ENCODE measurements at regions not wholly inside any gene's neighbourhood (a gene's known extent, or its start where the extent isn't known, plus 50 kb on each side); places are given as distances from the start of the nearest gene placed in this dataset.

DNA sequence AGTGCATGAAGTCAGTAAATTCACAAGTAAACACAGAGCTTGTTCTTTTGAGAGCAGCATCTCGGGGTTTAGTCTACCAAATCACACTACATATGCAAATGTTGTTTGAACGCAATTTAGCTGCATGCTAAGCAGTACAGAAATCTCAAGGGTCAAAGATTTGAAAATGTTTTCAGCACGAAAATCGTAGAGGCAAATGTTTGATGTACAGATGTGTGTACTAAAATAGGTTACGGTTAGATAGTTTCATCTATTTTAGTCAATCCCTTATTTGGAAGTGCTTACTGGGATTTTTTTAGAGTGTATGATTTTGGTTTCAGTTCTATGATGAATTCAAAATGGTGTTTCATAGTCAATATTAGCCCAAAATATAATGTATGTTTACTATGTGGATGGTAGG, 1928.2 kb upstream of the TENM3 start:
- Histone ChIP-seq H3K36me3 (ENCODE audit: control insufficient read depth, insufficient read depth, low read length) (no peaks in the 10 kb centered on the region), H3K14ac (replicated peaks; ENCODE audit: low read depth, low read length) (no peak overlapping the region), H2BK15ac (ENCODE audit: low read depth, low read length) (no peak overlapping the region), H3K9ac (ENCODE audit: low read depth, low read length) (no peak overlapping the region), H3K9me1 (ENCODE audit: insufficient read depth, low read length) (no peaks in the 10 kb centered on the region), H2BK120ac (ENCODE audit: low read depth, low read length) (no peak overlapping the region), H2AK9ac (replicated peaks; ENCODE audit: low read depth, low read length, poor library complexity) (no peak overlapping the region), H3K4me2 (ENCODE audit: low read depth, low read length) (no peak overlapping the region), H2AK5ac (ENCODE audit: low read depth, low read length) (no peak overlapping the region), H4K91ac (ENCODE audit: insufficient read depth, low read depth, low read length) (no peak overlapping the region), H3K9me3 (ENCODE audit: control insufficient read depth, insufficient read depth, low read length) (peaks cover 2% of the 10 kb centered on the region; the same call in 1 of the 2 replicates), H3K4me3 (ENCODE audit: insufficient read depth, low read depth, low read length) (no peak overlapping the region), H3K18ac (ENCODE audit: low read depth, low read length) (no peak overlapping the region), H4K8ac (ENCODE audit: low read depth in 2 of 2, low read length in 2 of 2) (no peak overlapping the region), H3K23ac (ENCODE audit: low read depth, low read length) (no peak overlapping the region), H3K56ac (ENCODE audit: extremely low read depth, insufficient read depth, low read length) (no peak overlapping the region), H4K5ac (ENCODE audit: low read depth, low read length) (no peak overlapping the region), H3K4me1 (ENCODE audit: control insufficient read depth, insufficient read depth, low read length) (no peaks in the 10 kb centered on the region), H3K79me1 (ENCODE audit: low read depth in 1 of 2, low read length in 2 of 2) (no peaks in the 10 kb centered on the region), H2BK20ac (ENCODE audit: low read depth, low read length) (no peak overlapping the region), H2AFZ (replicated peaks; ENCODE audit: low read length, poor library complexity) (no peak overlapping the region), H4K20me1 (ENCODE audit: insufficient read depth, low read length) (no peaks in the 10 kb centered on the region), H3K27ac (ENCODE audit: insufficient read depth, low read length) (no peak overlapping the region), H2BK5ac (ENCODE audit: low read depth, low read length, poor library complexity, severe bottlenecking) (no peak overlapping the region), H3K4ac (ENCODE audit: low read depth, low read length) (no peak overlapping the region), H3K27me3 (ENCODE audit: control insufficient read depth, insufficient read depth, low read length) (no peaks in the 10 kb centered on the region)
- TF ChIP-seq RFX5 (IDR thresholded peaks at IDR 0.05; ENCODE audit: low read depth, low read length) (no peak), RCOR1 (IDR thresholded peaks at IDR 0.05; ENCODE audit: insufficient replicate concordance, low read length) (no peak), MAFK (IDR thresholded peaks at IDR 0.05; ENCODE audit: low read depth, low read length) (no peak), NFE2L2 (IDR thresholded peaks at IDR 0.05; ENCODE audit: low read depth, low read length) (no peak), CHD1 (IDR thresholded peaks at IDR 0.05; ENCODE audit: low read depth, low read length) (no peak), BHLHE40 (IDR thresholded peaks at IDR 0.05; ENCODE audit: low read depth, low read length) (no peak), RAD21 (IDR thresholded peaks at IDR 0.05; ENCODE audit: low read length) (no peak), MAZ (IDR thresholded peaks at IDR 0.05; ENCODE audit: borderline replicate concordance, low read depth, low read length) (no peak), CEBPB (IDR thresholded peaks at IDR 0.05; ENCODE audit: low read depth, low read length) (no peak), MXI1 (IDR thresholded peaks at IDR 0.05; ENCODE audit: borderline replicate concordance, low read depth, low read length) (no peak), SMC3 (IDR thresholded peaks at IDR 0.05; ENCODE audit: low read depth, low read length) (no peak), FOS (IDR thresholded peaks at IDR 0.05; ENCODE audit: low read depth, low read length) (no peak)
- TF ChIP-seq, protein P1, sequence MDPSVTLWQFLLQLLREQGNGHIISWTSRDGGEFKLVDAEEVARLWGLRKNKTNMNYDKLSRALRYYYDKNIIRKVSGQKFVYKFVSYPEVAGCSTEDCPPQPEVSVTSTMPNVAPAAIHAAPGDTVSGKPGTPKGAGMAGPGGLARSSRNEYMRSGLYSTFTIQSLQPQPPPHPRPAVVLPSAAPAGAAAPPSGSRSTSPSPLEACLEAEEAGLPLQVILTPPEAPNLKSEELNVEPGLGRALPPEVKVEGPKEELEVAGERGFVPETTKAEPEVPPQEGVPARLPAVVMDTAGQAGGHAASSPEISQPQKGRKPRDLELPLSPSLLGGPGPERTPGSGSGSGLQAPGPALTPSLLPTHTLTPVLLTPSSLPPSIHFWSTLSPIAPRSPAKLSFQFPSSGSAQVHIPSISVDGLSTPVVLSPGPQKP (IDR thresholded peaks at IDR 0.05; ENCODE audit: borderline replicate concordance, low read depth, low read length) = no peak
- TF ChIP-seq, protein P2, sequence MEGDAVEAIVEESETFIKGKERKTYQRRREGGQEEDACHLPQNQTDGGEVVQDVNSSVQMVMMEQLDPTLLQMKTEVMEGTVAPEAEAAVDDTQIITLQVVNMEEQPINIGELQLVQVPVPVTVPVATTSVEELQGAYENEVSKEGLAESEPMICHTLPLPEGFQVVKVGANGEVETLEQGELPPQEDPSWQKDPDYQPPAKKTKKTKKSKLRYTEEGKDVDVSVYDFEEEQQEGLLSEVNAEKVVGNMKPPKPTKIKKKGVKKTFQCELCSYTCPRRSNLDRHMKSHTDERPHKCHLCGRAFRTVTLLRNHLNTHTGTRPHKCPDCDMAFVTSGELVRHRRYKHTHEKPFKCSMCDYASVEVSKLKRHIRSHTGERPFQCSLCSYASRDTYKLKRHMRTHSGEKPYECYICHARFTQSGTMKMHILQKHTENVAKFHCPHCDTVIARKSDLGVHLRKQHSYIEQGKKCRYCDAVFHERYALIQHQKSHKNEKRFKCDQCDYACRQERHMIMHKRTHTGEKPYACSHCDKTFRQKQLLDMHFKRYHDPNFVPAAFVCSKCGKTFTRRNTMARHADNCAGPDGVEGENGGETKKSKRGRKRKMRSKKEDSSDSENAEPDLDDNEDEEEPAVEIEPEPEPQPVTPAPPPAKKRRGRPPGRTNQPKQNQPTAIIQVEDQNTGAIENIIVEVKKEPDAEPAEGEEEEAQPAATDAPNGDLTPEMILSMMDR (conservative IDR thresholded peaks at IDR 0.05; ENCODE audit: low read depth, low read length) = no peak
- TF ChIP-seq, protein P3, sequence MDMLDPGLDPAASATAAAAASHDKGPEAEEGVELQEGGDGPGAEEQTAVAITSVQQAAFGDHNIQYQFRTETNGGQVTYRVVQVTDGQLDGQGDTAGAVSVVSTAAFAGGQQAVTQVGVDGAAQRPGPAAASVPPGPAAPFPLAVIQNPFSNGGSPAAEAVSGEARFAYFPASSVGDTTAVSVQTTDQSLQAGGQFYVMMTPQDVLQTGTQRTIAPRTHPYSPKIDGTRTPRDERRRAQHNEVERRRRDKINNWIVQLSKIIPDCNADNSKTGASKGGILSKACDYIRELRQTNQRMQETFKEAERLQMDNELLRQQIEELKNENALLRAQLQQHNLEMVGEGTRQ (IDR thresholded peaks at IDR 0.05; ENCODE audit: low read depth, low read length) = no peak
- CTCF ChIA-PET = no interaction called here
- dilution Hi-C loops (cut with HindIII; ENCODE audit: low sequenced_read_pairs, unreplicated experiment) (no loop called here), intact Hi-C loops (cut with micrococcal nuclease) (no loop called here), in situ Hi-C loops (cut with MboI; ENCODE audit: low sequenced_read_pairs) (no loop called here)
- DNase-seq = no peak
- BruUV-seq (replicated peaks) = no TSS peak
- POLR2A ChIA-PET (ENCODE audit: unreplicated experiment) = no interaction called here
- 20% methylated on average over 2 of the region's 5 CpGs; no CpG with 5 or more reads in 1 of the 2 experiments for WGBS, 2 experiments (ENCODE audit: extremely low coverage in 2 of 2, insufficient read length in 1 of 2)
- ATAC-seq (ENCODE audit: low read depth) = no peak

All from IMR-90 (cell line).